H1 (cell line): ENCODE measurements at regions not wholly inside any gene's neighbourhood (a gene's known extent, or its start where the extent isn't known, plus 50 kb on each side); places are given as distances from the start of the nearest gene placed in this dataset.

Experiments used
- BRCA1 ChIP-seq: IDR thresholded peaks from 2 replicates; pipeline ENCODE4 v1.6.1; 2012; ENCODE audit warnings: low read depth, low read length, improper control_type of control experiment
- EZH2 ChIP-seq: fragments of 200-600 bp; sonication (generic); IDR thresholded peaks from 2 replicates; pipeline ENCODE4 v1.7.1; 2012; ENCODE audit warnings: low read depth, mild to moderate bottlenecking, moderate library complexity, low read length, inconsistent platforms; ENCODE audit not compliant: severe bottlenecking
- KDM1A ChIP-seq: fragments of 200-600, 300-600 bp; sonication (generic); IDR thresholded peaks from 2 replicates; pipeline ENCODE4 v1.7.1; 2016; ENCODE audit warnings: mild to moderate bottlenecking, low read length, borderline replicate concordance
- PHF8 ChIP-seq: fragments of 200-600 bp; sonication (generic); conservative IDR thresholded peaks from 2 replicates; pipeline ENCODE4 v1.7.1; 2012; ENCODE audit warnings: low read depth, mild to moderate bottlenecking, inconsistent platforms, low read length, moderate library complexity
- POLR2A ChIP-seq, 2 experiments: IDR thresholded peaks; 1 replicate in 1 of 2; 2 replicates in 1 of 2; pipeline ENCODE4 v1.6.1; 2011; ENCODE audit warnings: low read depth in 2 of 2, low read length in 2 of 2, mild to moderate bottlenecking in 2 of 2; ENCODE audit errors: control extremely low read depth in 1 of 2
- RBBP5 ChIP-seq: IDR thresholded peaks from 2 replicates; pipeline ENCODE4 v1.7.1; 2012; ENCODE audit warnings: low read depth, mild to moderate bottlenecking, inconsistent platforms, low read length, moderate library complexity, borderline replicate concordance
- RXRA ChIP-seq: IDR thresholded peaks from 2 replicates; pipeline ENCODE4 v1.6.1; 2011; ENCODE audit warnings: low read depth, mild to moderate bottlenecking, low read length, moderate library complexity; ENCODE audit not compliant: insufficient read depth
- SP1 ChIP-seq: IDR thresholded peaks from 2 replicates; pipeline ENCODE4 v1.6.1; 2011; ENCODE audit warnings: low read depth, low read length
- TF ChIP-seq, protein P1 (sequence below), 3 experiments: IDR thresholded peaks; 1 replicate in 2 of 3; 2 replicates in 1 of 3; pipeline versions ENCODE4 v1.5.1 to v1.6.1; 2011; ENCODE audit warnings: low read length in 3 of 3, mild to moderate bottlenecking in 3 of 3, inconsistent platforms in 2 of 3, low read depth in 1 of 3, moderate library complexity in 1 of 3; ENCODE audit not compliant: insufficient read depth in 1 of 3; ENCODE audit errors: control extremely low read depth in 1 of 3

DNA sequence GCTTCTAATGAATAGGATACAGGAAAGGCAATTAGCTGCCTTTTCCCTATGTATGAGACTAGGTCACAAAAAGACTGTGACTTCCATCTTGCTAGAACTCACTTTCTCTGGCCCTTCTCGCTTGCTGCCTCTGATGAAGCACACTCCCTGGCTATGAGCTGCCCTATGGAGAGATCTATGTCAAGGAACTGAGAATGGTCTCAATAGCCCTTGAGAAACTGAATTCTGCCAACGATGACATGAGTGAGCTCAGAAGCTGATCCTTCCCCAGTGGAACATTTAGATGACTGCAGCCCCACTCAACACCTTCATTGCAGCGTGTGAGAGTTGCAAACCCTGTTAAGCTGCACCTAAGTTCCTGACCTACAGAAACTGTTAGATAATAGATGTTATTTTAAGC is 309.8 kb downstream of the COG6 start:
- TF ChIP-seq RBBP5: no peak
- TF ChIP-seq, protein P1, sequence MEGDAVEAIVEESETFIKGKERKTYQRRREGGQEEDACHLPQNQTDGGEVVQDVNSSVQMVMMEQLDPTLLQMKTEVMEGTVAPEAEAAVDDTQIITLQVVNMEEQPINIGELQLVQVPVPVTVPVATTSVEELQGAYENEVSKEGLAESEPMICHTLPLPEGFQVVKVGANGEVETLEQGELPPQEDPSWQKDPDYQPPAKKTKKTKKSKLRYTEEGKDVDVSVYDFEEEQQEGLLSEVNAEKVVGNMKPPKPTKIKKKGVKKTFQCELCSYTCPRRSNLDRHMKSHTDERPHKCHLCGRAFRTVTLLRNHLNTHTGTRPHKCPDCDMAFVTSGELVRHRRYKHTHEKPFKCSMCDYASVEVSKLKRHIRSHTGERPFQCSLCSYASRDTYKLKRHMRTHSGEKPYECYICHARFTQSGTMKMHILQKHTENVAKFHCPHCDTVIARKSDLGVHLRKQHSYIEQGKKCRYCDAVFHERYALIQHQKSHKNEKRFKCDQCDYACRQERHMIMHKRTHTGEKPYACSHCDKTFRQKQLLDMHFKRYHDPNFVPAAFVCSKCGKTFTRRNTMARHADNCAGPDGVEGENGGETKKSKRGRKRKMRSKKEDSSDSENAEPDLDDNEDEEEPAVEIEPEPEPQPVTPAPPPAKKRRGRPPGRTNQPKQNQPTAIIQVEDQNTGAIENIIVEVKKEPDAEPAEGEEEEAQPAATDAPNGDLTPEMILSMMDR (IDR thresholded peaks at IDR 0.05; ENCODE audit: control extremely low read depth in 1 of 3, insufficient read depth in 1 of 3, low read depth in 1 of 3, low read length in 3 of 3): no peak
- no peak for TF ChIP-seq RXRA
- TF ChIP-seq POLR2A (IDR thresholded peaks at IDR 0.05; ENCODE audit: control extremely low read depth in 1 of 2, low read depth in 2 of 2, low read length in 2 of 2): no peak
- TF ChIP-seq PHF8: no peak
- TF ChIP-seq KDM1A: no peak
- TF ChIP-seq EZH2: no peak
- TF ChIP-seq BRCA1: no peak
- no peak for TF ChIP-seq SP1
